SK-N-SH treated with all-trans-retinoic acid at 6 μM for 48 hours (cell line): ENCODE measurements at regions not wholly inside any gene's neighbourhood (a gene's known extent, or its start where the extent isn't known, plus 50 kb on each side); places are given as distances from the start of the nearest gene placed in this dataset.

Source experiments
- ATAC-seq: fragments of 200-7000 bp; cut with Tn5 transposase; 3 replicates; pipeline ENCODE4 v1.9.1; 2020; ENCODE audit warnings: mild to moderate bottlenecking, moderate library complexity
- BACH2 ChIP-seq: fragments of 250-450 bp; sonication (Bioruptor Pico); IDR thresholded peaks from 2 replicates; pipeline ENCODE4 v1.9.0; 2021; ENCODE audit warnings: mild to moderate bottlenecking, borderline replicate concordance
- CREB5 ChIP-seq: fragments of 250-450 bp; sonication (Bioruptor Pico); IDR thresholded peaks from 2 replicates; pipeline ENCODE4 v1.5.1; 2020; ENCODE audit warnings: low read depth, mild to moderate bottlenecking, moderate library complexity
- CSDC2 ChIP-seq: fragments of 250-450 bp; sonication (Bioruptor Pico); IDR thresholded peaks from 2 replicates; pipeline ENCODE4 v1.5.0; 2020; ENCODE audit warnings: mild to moderate bottlenecking, moderate library complexity
- CSRNP3 ChIP-seq: fragments of 250-450 bp; sonication (Bioruptor Pico); IDR thresholded peaks from 2 replicates; pipeline ENCODE4 v1.5.1; 2021; ENCODE audit warnings: mild to moderate bottlenecking, moderate library complexity
- ESRRG ChIP-seq: fragments of 250-450 bp; sonication (Bioruptor Pico); IDR thresholded peaks from 2 replicates; pipeline ENCODE4 v1.6.1; 2021; ENCODE audit warnings: mild to moderate bottlenecking
- GLIS3 ChIP-seq: fragments of 250-450 bp; sonication (Bioruptor Pico); IDR thresholded peaks from 2 replicates; pipeline ENCODE4 v1.5.0; 2020; ENCODE audit warnings: mild to moderate bottlenecking, moderate library complexity
- POU6F1 ChIP-seq: fragments of 250-450 bp; sonication (Bioruptor Pico); IDR thresholded peaks from 2 replicates; pipeline ENCODE4 v1.8.0; 2021; ENCODE audit warnings: low read depth, mild to moderate bottlenecking, moderate library complexity, borderline replicate concordance
- PPARA ChIP-seq: fragments of 250-450 bp; sonication (Bioruptor Pico); IDR thresholded peaks from 2 replicates; pipeline ENCODE4 v1.5.0; 2020; ENCODE audit warnings: mild to moderate bottlenecking, borderline replicate concordance
- RARB ChIP-seq: fragments of 250-450 bp; sonication (Bioruptor Pico); IDR thresholded peaks from 2 replicates; pipeline ENCODE4 v1.8.0; 2021; ENCODE audit warnings: mild to moderate bottlenecking, moderate library complexity
- SNAI2 ChIP-seq: fragments of 250-450 bp; sonication (Bioruptor Pico); IDR thresholded peaks from 2 replicates; pipeline ENCODE4 v1.5.0; 2020; ENCODE audit warnings: mild to moderate bottlenecking, moderate library complexity
- TCF4 ChIP-seq: fragments of 250-450 bp; sonication (Bioruptor Pico); IDR thresholded peaks from 2 replicates; pipeline ENCODE4 v1.8.0; 2021; ENCODE audit warnings: mild to moderate bottlenecking, moderate library complexity, borderline replicate concordance
- TOX ChIP-seq: fragments of 250-450 bp; sonication (Bioruptor Pico); IDR thresholded peaks from 2 replicates; pipeline ENCODE4 v1.8.0; 2021; ENCODE audit warnings: mild to moderate bottlenecking, moderate library complexity, borderline replicate concordance
- ZFP3 ChIP-seq: fragments of 250-450 bp; sonication (Bioruptor Pico); IDR thresholded peaks from 2 replicates; pipeline ENCODE4 v1.5.0; 2020; ENCODE audit warnings: mild to moderate bottlenecking, moderate library complexity
- ZFP30 ChIP-seq: fragments of 450-650 bp; formaldehyde crosslinking; IDR thresholded peaks from 2 replicates; pipeline ENCODE4 v1.5.0; 2022; ENCODE audit warnings: mild to moderate bottlenecking, moderate library complexity
- ZNF565 ChIP-seq: fragments of 450-650 bp; formaldehyde crosslinking; conservative IDR thresholded peaks from 2 replicates; pipeline ENCODE4 v1.5.0; 2020; ENCODE audit warnings: low read depth, mild to moderate bottlenecking, moderate library complexity
- ZNF70 ChIP-seq: fragments of 450-650 bp; formaldehyde crosslinking; IDR thresholded peaks from 2 replicates; pipeline ENCODE4 v1.5.0; 2020; ENCODE audit warnings: mild to moderate bottlenecking, moderate library complexity
- ZNF8 ChIP-seq: fragments of 450-650 bp; formaldehyde crosslinking; IDR thresholded peaks from 2 replicates; pipeline ENCODE4 v1.5.0; 2020; ENCODE audit warnings: mild to moderate bottlenecking, moderate library complexity
- TF ChIP-seq, protein P1 (sequence below): fragments of 250-450 bp; sonication (Bioruptor Pico); IDR thresholded peaks from 2 replicates; pipeline ENCODE4 v1.5.0; 2020; ENCODE audit warnings: mild to moderate bottlenecking, moderate library complexity
- TF ChIP-seq, protein P2 (sequence below): fragments of 250-450 bp; sonication (Bioruptor Pico); IDR thresholded peaks from 2 replicates; pipeline ENCODE4 v1.8.0; 2020; ENCODE audit warnings: mild to moderate bottlenecking, moderate library complexity, borderline replicate concordance

DNA sequence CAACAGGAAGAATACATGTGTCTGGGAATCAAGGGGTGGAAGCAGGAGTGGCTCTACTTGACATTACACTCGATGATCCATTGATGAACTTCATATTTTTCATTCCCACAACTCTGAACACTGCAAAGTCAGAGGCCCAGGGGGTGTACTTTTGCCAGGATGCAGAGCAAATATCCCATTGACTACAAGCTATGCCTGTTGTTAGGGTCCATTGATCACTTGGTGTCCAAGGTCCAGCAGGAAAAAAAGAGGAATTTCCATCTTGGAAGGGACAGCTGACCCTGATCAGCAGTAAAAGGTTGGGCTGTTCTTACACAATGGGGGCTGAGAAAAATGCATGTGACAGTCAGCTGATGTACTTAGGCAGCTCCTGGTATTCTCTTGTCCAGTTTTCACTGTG, 118.5 kb upstream of the MAP1B start:
- ATAC-seq: no peak

GRCh38 chr5:71993600-71993999, 113.7 kb upstream of the MAP1B start:
- ATAC-seq: no peak
- TF ChIP-seq PPARA (CRISPR knock-in tag) (no peak), ZNF565 (CRISPR knock-in tag) (no peak), TCF4 (CRISPR knock-in tag) (no peak), ZFP30 (CRISPR knock-in tag) (no peak), CSDC2 (CRISPR knock-in tag) (no peak), POU6F1 (CRISPR knock-in tag) (no peak), ZNF8 (no peak), SNAI2 (CRISPR knock-in tag) (no peak), TOX (CRISPR knock-in tag) (no peak), GLIS3 (no peak), CREB5 (CRISPR knock-in tag) (no peak), RARB (no peak), ESRRG (CRISPR knock-in tag) (no peak)

More for the DNA sequence above, 118.5 kb upstream of the MAP1B start:
- no peak for TF ChIP-seq POU6F1 (CRISPR knock-in tag)
- TF ChIP-seq, protein P1, sequence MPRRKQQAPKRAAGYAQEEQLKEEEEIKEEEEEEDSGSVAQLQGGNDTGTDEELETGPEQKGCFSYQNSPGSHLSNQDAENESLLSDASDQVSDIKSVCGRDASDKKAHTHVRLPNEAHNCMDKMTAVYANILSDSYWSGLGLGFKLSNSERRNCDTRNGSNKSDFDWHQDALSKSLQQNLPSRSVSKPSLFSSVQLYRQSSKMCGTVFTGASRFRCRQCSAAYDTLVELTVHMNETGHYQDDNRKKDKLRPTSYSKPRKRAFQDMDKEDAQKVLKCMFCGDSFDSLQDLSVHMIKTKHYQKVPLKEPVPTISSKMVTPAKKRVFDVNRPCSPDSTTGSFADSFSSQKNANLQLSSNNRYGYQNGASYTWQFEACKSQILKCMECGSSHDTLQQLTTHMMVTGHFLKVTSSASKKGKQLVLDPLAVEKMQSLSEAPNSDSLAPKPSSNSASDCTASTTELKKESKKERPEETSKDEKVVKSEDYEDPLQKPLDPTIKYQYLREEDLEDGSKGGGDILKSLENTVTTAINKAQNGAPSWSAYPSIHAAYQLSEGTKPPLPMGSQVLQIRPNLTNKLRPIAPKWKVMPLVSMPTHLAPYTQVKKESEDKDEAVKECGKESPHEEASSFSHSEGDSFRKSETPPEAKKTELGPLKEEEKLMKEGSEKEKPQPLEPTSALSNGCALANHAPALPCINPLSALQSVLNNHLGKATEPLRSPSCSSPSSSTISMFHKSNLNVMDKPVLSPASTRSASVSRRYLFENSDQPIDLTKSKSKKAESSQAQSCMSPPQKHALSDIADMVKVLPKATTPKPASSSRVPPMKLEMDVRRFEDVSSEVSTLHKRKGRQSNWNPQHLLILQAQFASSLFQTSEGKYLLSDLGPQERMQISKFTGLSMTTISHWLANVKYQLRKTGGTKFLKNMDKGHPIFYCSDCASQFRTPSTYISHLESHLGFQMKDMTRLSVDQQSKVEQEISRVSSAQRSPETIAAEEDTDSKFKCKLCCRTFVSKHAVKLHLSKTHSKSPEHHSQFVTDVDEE (CRISPR knock-in tag): no peak
- no peak for TF ChIP-seq ZFP3 (CRISPR knock-in tag)
- no peak for TF ChIP-seq ZNF70
- TF ChIP-seq TOX (CRISPR knock-in tag): no peak
- no peak for TF ChIP-seq BACH2 (CRISPR knock-in tag)
- TF ChIP-seq PPARA (CRISPR knock-in tag): no peak
- no peak for TF ChIP-seq ZFP30 (CRISPR knock-in tag)
- no peak for TF ChIP-seq ESRRG (CRISPR knock-in tag)
- TF ChIP-seq CSRNP3 (CRISPR knock-in tag): no peak
- TF ChIP-seq, protein P2, sequence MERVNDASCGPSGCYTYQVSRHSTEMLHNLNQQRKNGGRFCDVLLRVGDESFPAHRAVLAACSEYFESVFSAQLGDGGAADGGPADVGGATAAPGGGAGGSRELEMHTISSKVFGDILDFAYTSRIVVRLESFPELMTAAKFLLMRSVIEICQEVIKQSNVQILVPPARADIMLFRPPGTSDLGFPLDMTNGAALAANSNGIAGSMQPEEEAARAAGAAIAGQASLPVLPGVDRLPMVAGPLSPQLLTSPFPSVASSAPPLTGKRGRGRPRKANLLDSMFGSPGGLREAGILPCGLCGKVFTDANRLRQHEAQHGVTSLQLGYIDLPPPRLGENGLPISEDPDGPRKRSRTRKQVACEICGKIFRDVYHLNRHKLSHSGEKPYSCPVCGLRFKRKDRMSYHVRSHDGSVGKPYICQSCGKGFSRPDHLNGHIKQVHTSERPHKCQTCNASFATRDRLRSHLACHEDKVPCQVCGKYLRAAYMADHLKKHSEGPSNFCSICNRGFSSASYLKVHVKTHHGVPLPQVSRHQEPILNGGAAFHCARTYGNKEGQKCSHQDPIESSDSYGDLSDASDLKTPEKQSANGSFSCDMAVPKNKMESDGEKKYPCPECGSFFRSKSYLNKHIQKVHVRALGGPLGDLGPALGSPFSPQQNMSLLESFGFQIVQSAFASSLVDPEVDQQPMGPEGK (CRISPR knock-in tag): no peak
- TF ChIP-seq CREB5 (CRISPR knock-in tag): no peak
